Right atrium auricular region (tissue), 2 donors: ENCODE measurements at regions not wholly inside any gene's neighbourhood (a gene's known extent, or its start where the extent isn't known, plus 50 kb on each side); places are given as distances from the start of the nearest gene placed in this dataset.
A peak's percentile ranks its signal among the peaks of the same experiment; 100 is the strongest.

Source experiments
- DNase-seq: peaks from one replicate; pipeline ENCODE4 v3.0.0-alpha.2; 2019; ENCODE audit warnings: low spot score
- H3K27ac ChIP-seq, 2 donors: fragments of 200-600 bp; sonication (generic); 1 replicate in 1 of 2; 2 replicates in 1 of 2; pipeline ENCODE4 v1.5.1; 2016 to 2019
- H3K27me3 ChIP-seq, 2 donors: fragments of 200-600 bp; sonication (generic); one replicate each; pipeline versions ENCODE4 v1.5.1 to v1.6.0; 2017 to 2019
- H3K36me3 ChIP-seq: fragments of 200-600 bp; sonication (generic); one replicate; pipeline ENCODE4 v1.5.1; 2016
- H3K4me1 ChIP-seq, 2 donors: fragments of 200-600 bp; sonication (generic); one replicate each; pipeline versions ENCODE4 v1.5.1 to v1.6.0; 2017 to 2019
- H3K4me3 ChIP-seq, 2 donors: fragments of 200-600 bp; sonication (generic); 1 replicate in 1 of 2; 2 replicates in 1 of 2; pipeline ENCODE4 v1.5.1; 2017 to 2019; ENCODE audit warnings: mild to moderate bottlenecking in 1 of 2, moderate library complexity in 1 of 2
- H3K9me3 ChIP-seq, 2 donors: fragments of 200-600 bp; sonication (generic); one replicate each; pipeline ENCODE4 v1.5.1; 2019
- TF ChIP-seq, protein P1 (sequence below), 2 donors: fragments of 200-600 bp; sonication (generic); IDR thresholded peaks; one replicate each; pipeline ENCODE4 v1.5.1; 2019; ENCODE audit warnings: antibody characterized with exemption in 2 of 2

DNA sequence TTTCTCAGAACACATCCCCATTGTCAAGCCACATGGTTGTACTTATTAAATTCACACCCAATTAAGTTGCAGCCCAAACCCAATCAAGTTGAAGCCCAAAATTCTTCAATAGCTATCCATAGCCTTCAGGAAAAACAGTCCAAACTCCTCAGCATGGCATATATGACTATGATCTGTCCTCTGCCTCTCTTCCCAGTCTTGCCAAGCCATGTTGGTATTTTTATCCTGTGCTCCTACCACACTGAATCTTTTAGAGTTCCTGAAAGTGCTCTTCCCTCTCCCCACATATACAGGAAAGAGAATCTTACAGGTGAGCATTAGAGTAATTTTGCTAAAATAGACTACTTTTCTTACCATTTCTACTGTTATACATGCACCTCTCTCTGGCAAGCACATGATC is 834.9 kb downstream of the RPS29 start:
- H3K9me3 ChIP-seq: peaks cover 0 to 9% of the 10 kb centered on the region in 2 donors
- no peak overlapping the region for H3K4me3 ChIP-seq
- no peak for DNase-seq
- TF ChIP-seq, protein P1, sequence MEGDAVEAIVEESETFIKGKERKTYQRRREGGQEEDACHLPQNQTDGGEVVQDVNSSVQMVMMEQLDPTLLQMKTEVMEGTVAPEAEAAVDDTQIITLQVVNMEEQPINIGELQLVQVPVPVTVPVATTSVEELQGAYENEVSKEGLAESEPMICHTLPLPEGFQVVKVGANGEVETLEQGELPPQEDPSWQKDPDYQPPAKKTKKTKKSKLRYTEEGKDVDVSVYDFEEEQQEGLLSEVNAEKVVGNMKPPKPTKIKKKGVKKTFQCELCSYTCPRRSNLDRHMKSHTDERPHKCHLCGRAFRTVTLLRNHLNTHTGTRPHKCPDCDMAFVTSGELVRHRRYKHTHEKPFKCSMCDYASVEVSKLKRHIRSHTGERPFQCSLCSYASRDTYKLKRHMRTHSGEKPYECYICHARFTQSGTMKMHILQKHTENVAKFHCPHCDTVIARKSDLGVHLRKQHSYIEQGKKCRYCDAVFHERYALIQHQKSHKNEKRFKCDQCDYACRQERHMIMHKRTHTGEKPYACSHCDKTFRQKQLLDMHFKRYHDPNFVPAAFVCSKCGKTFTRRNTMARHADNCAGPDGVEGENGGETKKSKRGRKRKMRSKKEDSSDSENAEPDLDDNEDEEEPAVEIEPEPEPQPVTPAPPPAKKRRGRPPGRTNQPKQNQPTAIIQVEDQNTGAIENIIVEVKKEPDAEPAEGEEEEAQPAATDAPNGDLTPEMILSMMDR (IDR thresholded peaks at IDR 0.05): no peak
- peaks cover 0 to 9% of the 10 kb centered on the region in 2 donors for H3K4me1 ChIP-seq
- no peak overlapping the region for H3K27ac ChIP-seq
- H3K27me3 ChIP-seq: no peaks in the 10 kb centered on the region
- no peaks in the 10 kb centered on the region for H3K36me3 ChIP-seq

DNA sequence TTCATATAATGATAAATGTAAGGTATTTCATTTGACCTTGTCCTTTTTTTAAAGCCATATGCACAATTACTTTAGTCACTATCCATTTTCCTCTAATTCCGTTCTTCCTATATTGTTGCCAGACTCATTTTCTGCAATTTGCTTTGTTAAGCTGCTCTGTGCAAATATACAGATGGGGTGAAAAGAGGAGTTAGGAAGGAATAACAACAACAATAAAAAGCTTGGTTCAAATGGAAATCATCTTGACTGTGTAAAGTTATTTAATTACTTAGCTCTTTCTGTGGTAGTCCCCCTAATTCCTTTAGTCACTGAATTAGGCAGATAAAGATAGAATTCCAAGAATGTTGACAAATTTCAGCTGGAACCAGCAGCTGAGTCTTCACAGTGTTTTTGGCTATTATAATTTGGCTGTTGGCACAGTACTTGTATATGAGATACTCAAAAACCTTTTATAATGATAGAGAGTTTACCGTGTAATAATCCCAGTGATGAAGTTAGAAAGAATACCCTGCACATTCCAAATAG is 838.0 kb downstream of the RPS29 start:
- Histone ChIP-seq H3K4me1 (peaks cover 0 to 9% of the 10 kb centered on the region in 2 donors), H3K4me3 (no peak overlapping the region), H3K36me3 (no peaks in the 10 kb centered on the region), H3K9me3 (no peaks in the 10 kb centered on the region), H3K27ac (peak overlapping the region in 1 of 2 donors; percentile 32), H3K27me3 (no peaks in the 10 kb centered on the region)
- no peak for DNase-seq
- TF ChIP-seq, protein P1 (IDR thresholded peaks at IDR 0.05): no peak

DNA sequence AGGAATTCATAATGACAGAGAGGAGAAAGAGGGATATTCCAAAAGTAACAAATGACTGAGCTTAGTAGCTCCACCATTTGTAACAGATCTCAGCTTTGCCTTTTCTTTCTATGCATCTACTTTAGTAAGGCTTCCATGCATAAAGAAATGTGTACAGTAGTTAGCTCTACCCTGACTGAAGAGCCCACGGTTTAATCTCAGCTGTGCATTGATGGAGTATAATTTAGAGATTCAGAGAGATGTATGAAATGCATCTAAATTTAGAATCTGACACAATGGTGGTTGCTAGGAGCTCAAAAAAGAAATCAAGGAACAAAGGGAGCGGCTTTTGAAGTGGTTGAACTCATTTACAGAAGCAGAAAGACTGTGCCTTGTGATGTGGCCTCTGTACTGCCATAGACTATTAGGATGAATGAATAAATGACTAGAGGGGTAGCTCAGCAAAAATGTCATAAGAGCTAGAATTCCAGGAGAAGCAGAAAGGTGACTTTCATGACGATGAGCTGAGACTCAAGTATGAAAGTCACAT is 838.6 kb downstream of the RPS29 start:
- Histone ChIP-seq H3K36me3 (no peaks in the 10 kb centered on the region), H3K4me1 (peaks cover 0 to 9% of the 10 kb centered on the region in 2 donors), H3K27me3 (no peaks in the 10 kb centered on the region), H3K4me3 (no peak overlapping the region), H3K27ac (peak overlapping the region in 1 of 2 donors; percentile 32), H3K9me3 (no peaks in the 10 kb centered on the region)
- DNase-seq: no peak
- TF ChIP-seq, protein P1 (IDR thresholded peaks at IDR 0.05): no peak

DNA sequence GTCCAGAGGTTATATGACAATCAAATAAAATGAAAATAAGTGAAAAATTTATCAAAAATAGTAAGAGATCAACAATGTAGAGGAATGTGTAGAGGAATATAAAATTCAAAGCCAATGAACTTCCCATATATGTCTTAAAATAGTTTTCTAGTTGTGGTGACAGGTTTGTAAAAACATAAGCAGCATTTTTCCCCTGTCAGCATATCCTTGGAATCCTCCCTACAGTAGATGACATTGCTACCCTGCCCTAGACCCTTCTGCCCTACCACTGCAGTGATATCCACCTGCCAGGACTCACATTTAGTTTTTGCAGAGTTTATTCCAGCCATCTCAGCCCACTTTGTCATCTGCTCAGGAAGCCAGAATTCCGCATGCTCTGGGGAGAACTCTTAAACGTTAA is 842.0 kb downstream of the RPS29 start:
- H3K9me3 ChIP-seq: peaks cover 0 to under 1% of the 10 kb centered on the region in 2 donors
- no peak for DNase-seq
- H3K27ac ChIP-seq: no peak overlapping the region
- H3K4me3 ChIP-seq: no peak overlapping the region
- peaks cover 0 to 9% of the 10 kb centered on the region in 2 donors for H3K4me1 ChIP-seq
- no peaks in the 10 kb centered on the region for H3K36me3 ChIP-seq
- no peaks in the 10 kb centered on the region for H3K27me3 ChIP-seq
- TF ChIP-seq, protein P1 (IDR thresholded peaks at IDR 0.05): no peak

DNA sequence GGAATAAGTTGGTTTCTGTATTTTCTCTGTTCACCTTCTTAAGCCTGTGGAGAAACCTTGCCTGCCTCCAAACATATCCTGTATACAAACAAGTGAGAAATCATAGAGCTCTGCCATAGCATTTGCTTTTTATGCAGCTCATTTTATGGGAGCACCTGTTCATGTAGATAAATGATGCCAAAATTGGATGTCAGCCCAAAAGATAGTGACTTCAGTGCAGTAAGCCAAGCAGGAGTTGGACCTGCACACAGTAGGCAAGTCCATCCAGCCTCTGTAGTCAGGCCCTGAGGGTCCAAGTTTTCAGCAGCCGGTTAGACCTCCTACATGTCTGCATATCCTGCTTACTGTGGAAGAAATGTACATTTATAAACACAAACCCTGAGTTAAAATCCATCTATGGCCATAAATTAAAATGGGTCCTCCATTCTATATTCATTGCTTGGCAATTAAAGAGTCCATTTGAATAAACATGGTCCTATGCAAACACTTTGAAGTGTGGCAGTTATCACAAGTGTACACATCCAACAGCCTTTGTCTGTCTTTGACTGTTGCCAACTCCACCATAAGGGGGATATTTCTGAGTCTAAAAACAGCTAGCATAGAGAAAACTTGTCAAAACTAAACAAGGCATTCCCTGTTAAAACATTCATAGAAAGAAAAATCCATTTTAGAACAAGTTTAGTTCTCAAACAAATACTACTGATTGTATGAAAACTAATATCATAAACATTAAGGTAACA is 847.8 kb downstream of the RPS29 start:
- Histone ChIP-seq H3K4me1 (no peaks in the 10 kb centered on the region), H3K4me3 (no peak overlapping the region), H3K9me3 (peaks cover 0 to 11% of the 10 kb centered on the region in 2 donors), H3K27me3 (no peaks in the 10 kb centered on the region), H3K27ac (no peak overlapping the region), H3K36me3 (no peaks in the 10 kb centered on the region)
- TF ChIP-seq, protein P1 (IDR thresholded peaks at IDR 0.05): no peak
- no peak for DNase-seq
